ENCODE measurements at regions not wholly inside any gene's neighbourhood (a gene's known extent, or its start where the extent isn't known, plus 50 kb on each side); places are given as distances from the start of the nearest gene placed in this dataset.

DNA sequence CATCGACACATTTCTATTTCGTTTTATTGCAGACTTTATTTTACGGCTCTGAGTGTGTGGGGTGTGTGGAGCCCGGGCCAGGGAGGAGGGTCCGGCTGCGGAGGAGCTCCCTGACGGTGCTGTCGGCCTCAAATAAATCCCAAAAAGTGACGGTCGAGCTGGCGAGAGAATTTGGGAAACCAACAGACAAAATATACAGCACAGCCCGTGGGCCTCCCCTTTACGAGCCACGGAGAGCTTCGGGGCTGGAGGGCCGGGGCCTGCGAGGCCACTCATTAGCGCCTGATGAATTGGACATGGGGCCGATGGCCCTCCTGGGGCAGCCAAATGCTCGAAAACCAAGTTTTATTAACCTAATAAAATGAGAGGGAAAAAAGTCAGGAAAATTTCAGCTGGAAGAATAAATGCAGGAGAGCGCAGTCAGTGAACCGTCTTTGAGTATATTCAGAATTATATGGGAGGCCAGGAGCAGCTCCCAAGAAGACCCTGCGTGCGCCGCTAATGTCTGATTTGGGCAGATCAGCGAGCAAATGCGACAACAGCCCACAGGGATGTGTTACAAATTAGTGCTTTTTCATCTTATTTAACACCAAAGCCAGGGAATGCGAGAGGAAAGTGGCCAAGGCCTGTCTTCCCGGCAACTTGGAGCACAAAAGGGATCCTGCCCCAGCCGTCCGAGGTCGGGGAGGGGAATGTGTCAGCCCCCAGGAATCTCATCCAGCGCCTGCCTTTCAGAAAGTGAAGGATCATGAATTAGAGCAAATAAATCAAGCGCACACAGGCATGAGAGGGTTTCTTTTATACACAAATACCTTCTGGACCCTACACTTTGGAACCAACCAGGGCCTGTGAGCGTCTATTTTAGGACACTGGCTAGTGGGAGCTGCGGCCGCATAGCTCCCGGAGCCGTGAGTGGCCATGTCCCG lies 249.1 kb downstream of the C16orf95 start:
- DNase-seq (ENCODE audit: low spot score): no peak

DNA sequence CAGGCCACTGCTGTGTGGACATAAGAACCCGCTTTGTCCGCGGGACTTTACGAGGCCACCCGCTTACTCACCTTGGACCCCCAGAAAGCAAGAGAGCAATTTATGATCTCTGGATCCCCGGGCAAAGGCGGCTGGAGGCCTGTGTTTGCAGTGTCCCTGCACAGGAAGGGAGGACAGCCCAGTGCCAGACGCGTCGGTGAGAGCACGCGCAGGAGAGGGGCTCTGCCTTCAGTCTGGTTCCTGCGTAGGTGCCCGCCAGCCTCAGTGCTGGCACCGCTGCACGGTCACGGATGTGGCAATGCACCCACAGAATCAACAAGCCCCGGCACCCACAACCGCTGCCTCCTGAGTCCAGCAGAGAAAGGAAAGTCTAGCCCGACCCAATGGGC lies 248.4 kb downstream of the C16orf95 start:
- no peak for DNase-seq (ENCODE audit: low spot score)

DNA sequence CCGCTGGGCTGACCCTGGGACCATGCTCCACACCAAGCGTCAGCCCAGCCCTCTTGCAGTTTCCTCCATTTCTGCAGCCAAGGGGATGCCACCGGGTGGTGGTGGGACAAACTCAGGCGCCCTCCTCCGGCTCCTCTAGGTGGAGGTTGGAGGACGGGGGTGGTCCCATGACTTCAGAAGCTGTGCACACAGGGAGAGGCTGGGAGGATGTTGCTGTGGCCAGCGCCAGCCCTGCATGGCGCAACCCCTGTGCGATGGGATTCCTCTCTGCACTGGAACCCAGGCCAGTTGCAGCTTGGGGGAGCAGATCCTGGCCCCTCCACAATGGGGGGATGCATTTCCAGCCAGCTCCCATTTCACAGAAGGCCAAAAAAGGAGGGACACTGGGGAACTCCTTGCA lies 246.5 kb downstream of the C16orf95 start:
- DNase-seq (ENCODE audit: low spot score): no peak

DNA sequence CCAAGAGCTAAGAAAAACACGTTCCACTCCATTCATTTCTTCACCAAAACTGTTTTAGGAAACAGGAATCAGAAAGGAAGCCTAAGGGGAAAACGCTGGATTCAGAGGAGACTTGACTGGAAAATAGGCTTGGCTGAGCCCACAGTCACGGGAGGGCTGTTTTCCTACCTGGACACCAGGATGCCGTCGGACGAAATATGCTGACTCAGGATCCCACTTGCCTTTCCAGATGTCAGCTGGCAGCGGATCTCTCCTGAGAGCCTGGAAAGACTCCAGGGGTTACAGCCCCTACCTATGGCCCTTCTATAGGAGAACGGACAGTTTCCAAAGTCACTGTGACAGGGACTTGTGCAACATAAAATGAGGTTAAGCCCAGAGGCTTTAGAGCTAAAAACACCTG lies 245.1 kb downstream of the C16orf95 start:
- DNase-seq (ENCODE audit: low spot score): no peak

DNA sequence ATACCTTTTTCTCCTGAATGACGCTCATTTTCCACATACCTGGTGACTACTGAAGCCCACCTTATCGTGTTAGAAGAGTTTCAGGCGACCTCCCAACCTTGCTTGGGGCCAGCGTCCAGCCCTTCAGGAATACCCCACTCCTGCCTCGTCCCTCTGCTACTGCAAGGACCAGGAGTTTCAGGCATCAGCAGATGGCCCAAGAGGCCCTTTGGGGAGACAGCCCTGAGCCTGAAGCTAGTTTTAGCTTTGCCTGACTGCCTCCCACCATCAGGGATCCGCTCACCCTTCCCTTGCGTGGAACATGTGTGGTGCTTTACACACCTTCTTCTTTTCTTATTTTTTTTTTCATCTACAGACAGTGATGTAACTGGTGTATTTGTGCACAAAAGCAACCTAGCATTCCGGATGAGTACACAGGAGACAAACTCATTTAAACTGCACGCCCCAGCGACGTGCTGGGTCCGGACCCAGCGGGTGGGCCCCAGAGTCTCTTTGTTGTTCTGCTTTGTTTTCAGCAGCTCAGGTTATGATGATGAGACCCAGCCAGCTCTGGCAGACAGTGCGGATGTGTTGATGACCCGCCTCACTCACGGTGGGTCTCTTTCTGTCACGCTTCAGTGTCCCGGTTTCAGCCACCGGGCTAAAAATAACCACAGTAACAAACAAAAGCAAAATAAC lies 242.4 kb downstream of the C16orf95 start:
- no peak for DNase-seq (ENCODE audit: low spot score)

DNA sequence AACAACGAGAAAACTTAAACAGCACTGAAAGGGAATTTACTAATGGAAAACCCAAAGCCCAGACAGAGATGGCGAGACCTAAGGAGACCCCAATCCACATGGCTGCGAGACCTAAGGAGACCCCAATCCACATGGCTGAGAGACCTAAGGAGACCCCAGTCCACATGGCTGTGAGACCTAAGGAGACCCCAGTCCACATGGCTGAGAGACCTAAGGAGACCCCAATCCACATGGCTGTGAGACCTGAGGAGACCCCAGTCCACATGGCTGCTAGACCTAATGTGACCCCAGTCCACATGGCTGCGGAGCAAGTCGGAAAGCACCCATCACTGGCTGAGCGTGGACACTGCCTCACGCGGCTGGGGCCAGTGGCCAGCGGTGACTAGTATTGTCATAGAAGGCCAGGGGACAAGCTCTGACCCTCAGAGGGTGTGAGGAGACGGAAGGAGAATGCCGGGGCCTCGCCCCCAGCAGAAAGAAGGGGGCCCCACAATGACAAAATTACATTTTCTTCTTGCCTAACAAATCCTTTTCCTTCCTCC lies 241.8 kb downstream of the C16orf95 start:
- DNase-seq (ENCODE audit: low spot score): no peak

DNA sequence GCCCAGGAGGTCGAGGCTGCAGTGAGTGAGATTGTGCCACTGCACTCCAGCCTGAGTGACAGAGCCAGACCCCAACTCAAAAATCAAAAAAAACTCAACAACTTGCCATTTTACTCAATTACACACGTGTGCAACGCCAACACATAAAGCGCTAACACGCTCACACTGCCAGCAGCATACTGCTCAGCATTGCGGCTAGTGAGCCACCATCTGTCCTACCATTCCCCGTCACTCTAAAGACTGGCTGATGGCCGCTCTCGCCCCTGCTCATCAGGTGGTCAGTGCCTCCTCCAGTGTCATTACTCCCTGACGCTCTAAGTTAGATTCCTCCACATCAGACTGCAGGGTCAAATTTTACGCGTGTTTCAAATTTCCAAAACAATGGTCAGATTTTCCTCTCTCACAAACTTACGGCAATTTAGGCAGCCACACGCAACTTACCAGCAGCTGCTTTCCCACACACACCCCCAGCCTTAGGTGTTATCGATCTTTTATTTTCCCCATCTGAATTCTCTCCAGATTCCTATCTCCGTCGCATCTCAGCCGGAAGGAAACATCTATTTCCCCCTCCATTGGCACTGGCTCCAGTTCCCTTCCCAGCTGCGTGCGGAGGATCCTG lies 240.8 kb downstream of the C16orf95 start:
- DNase-seq (ENCODE audit: low spot score): no peak

DNA sequence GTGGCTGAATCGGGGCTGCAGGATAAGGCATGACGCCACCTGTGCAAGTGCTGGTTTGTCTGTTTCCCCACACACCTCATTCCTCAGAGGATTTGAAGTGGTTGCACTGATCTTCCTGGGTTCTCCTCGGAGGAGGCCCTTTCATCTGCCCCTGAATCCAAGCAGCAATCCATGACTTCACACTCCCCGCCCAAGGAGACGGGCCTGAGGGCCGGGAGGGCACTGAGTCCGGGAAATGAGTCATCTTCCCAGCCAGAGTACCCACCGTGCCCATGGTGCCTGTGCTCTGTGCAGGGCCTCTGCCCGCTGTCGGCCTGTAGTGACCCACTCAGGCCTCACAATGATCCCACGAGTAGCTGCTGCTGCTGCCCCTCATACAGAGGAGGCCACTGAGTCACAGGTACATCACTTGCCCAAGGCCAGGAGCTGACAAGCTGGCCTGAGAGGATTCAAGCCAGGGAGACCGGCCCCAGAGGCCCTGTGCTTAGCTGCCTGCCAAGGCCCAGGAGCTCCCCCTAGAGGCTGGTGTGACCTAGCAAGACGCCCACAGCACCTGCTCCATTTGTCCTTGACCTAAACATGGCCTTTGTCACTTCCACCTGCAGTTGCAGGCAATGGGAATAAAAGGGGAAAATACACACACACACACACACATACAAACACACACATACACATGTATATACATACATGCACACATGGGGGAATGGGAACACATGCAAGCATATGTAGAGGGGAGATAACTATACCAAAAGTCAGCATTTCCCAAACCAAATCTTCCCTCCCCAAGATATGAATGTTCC lies 240.0 kb downstream of the C16orf95 start:
- DNase-seq (ENCODE audit: low spot score): peak; percentile 32

DNA sequence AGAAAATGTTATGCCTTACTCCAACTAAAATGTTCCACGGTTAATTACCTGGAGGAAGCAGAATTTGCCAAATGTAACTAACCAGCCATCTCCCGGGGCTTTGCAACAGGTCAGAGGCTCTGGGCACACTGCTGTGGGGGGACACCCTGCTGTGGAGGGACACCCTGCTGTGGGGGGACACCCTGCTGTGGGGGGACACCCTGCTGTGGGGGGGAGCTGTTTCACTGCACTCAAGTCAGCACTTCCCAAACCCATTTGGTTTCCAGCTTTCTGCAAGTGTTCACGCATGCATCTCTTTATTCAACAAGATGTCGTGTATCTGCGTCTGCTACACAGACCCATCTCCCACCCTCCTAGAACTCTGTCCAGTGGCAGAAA lies 239.5 kb downstream of the C16orf95 start:
- no peak for DNase-seq (ENCODE audit: low spot score)

DNA sequence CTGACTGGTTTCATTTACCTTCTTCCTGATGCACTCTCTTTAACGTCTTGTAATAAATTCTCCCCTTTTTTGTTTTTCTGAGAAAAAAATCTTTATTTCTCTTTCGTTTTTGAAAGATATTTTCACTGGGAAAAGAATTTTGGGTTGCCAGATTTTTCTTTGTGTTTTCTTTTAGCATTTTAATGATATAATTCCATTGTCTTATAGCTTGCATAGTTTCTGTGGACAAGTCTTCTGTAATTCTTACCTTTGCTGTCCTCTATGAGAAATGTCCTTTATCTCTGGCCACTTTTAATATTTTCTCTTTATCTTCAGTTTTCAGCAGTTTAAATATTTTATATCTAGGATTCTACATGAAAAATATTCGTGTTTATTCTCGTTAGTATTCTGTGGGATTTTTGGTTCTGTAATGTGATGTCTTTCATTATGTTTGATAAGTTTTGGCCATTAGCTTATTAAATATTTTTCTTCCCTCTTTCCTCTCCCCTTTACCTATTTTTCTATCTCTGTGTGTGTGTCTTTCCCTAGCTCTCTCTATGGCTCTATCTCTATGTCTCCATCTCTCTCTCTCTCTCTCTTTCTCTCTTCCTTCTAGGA lies 236.5 kb downstream of the C16orf95 start:
- no peak for DNase-seq (ENCODE audit: low spot score)

DNA sequence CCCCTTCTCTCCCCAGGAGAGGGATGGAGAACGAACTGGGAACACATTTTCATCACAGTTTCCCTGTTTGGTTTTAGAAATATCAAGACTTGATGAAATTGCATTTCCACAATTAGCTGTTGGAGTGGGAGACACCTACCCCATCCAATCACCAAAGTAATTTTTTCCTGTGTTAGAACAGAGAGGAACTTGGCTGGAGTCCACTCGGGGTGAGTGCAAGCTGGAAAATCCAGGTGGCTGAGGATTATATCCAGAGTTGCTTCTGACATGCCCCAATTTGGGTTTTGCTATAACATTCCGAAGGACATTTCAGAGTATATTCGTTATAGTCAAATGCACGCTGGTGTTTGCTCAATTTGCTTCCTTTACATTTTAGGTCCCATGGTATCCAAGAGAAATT lies 231.8 kb downstream of the C16orf95 start:
- no peak for DNase-seq (ENCODE audit: low spot score)

DNA sequence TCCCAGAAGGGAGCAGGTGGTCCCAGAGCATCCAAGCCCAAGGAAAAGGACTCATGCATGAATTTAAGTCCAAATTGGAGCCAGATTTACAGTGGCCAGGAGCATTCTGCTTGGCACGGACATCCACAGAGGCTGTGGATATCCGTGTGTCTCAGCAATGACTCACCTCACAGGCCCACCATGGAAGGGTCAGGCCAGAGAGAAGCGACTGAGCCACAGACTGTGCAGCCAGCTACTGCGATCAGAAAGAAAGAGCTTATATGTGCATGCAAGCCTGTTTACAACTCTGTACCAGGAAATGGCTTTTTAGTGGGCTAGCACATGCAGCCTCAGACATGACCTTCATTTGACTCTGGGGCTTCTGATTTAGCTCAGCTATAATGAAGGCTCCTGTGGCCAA lies 231.0 kb downstream of the C16orf95 start:
- no peak for DNase-seq (ENCODE audit: low spot score)

DNA sequence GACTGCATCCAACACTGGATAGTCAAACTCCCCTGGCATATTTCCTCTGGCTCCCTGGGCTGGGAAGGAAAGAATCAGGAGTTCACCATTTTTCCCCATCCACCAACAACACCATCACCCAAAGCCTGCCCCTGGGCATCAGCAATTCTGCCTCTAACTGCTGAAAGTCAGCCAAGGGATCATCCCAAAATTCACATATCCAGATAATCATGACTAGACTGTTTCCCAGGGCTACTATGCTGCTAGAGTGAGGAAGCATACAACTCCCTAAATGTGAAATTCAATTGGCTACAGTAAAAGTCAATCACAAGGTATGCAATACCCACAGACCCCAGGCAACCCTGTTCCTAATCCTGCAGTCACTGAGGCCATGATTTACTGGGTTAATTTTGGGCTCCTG lies 230.6 kb downstream of the C16orf95 start:
- no peak for DNase-seq (ENCODE audit: low spot score)

DNA sequence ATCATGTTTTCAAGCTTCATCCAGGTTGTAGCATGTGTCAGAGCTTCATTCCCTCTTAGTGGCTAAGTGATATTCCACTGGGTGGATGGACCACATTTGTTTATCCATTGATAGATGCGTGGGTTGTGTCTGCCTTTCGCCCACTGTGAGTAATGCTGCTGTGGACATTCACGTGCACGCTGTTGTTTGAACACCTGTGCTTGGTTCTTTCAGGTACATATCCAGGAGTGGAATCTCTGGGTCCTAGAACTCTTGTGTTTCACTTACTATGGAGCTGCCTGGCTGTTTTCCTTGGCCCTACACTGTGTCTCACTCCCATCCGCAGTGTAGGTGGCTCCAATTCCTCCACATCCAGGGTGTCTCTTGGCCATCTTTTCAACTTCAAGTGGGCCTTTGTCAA lies 224.2 kb downstream of the C16orf95 start:
- DNase-seq (ENCODE audit: low spot score): no peak

DNA sequence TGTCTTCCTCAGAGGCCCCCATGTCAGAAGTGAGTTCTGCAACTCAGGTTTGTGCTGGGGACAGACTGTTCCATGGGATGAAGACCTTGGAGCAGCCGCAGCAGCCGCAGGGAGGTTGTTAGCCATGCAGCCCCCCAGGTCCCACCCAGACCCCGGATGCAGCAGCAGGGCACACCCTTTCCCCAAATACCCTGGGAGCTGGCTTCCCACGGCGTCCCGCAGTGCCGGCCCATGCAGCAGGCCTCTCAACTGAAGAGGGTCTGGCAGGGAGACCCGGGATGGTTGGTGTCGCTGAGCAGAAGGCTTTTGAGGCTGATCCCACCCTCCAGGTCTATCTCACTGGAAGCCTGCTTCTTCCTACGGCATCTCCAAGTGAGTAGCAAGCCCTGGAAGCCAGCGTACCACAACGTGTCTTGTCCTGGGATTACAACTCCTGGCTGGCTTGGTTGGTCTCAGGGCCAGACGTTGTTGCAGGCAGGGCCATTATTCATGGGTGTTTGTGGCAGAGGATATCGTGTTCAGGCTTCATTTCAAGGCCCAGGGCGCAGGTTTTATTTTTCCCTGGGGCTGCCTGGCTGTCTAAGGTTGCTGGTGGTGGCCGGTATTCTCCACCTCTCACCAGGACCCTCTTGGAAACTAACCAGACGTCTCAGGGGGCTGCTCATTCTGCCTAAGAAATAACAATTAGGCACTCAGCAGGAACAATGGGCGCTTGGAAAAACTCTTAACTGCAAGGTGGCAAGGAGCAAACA lies 223.2 kb downstream of the C16orf95 start:
- DNase-seq (ENCODE audit: low spot score): no peak

DNA sequence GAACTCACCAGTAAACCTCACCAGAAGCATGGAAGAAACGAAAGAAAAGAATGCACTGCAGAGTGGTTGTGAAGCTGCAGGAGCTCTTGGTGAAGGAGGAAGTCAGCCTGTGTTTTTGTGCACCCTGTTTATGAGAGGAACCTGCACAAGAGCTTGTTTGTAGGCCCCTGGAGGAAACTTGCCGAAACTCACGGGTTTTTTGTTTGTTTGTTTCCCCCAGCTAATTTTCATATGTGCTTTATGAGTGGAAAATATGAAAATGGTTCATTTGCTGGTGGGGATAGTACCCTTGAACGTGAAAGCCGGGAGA lies 222.7 kb downstream of the C16orf95 start:
- no peak for DNase-seq (ENCODE audit: low spot score)

DNA sequence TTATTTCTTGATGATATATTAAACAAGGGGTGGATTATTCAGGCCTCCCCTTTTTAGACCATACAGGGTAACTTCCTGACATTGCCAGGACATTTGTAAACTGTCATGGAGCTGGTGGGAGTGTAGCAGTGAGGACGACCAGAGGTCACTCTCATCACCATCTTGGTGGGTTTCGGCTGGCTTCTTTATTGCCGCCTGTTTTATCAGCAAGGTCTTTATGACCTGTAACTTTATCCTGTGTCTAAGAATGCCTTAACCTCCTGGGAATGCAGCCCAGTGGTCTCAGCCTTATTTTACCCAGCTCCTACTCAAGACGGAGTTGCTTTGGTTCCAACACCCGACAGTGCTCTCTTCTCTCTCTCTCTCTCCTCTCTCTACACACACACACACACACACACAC lies 221.9 kb downstream of the C16orf95 start:
- no peak for DNase-seq (ENCODE audit: low spot score)

DNA sequence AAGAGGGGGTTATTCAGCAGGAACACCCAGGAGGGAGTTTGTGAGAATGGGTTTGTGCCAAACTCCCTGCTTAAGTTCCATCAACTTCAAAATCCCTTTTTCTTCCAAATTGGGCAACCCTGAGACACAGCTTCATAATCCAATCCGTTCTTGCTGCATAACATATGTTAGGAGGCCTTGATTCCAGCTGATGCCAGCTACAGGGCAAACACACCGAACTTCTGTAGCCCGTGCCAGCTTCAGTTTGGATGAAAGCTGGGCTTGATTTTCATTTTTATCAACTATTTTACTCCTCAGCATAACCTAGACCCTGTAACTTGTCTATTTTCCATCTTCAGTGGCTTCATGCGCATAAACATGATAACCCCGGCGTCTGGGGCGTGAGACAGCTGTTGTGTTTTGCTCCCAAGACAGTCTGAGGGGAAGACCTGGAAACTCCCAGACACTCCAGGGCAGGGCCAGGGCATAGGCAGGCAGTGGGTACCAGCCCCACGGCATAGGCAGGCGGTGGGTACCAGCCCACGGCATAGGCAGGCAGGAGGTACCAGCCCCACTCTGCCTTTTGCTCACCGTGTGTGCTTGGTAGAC lies 220.4 kb downstream of the C16orf95 start:
- DNase-seq (ENCODE audit: low spot score): no peak

DNA sequence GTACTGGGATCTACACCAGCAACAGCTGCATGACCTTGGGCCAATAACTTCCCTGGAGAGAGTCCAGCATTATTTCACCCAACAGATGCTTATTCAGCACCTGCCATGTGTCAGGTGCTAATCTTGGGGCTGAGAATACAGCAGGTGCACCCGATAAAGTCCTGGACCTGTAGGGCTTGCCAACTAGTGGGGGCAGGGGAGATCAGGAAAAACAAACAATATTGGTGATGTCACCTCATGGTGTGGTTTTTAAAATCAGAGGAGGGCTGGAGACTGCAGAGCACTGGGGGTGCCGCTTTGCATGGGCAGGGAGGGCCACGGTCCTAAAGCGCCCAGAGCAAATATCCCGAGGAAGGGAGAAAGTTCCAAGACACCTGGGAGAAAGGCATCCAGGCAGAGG lies 218.8 kb downstream of the C16orf95 start:
- DNase-seq (ENCODE audit: low spot score): no peak

DNA sequence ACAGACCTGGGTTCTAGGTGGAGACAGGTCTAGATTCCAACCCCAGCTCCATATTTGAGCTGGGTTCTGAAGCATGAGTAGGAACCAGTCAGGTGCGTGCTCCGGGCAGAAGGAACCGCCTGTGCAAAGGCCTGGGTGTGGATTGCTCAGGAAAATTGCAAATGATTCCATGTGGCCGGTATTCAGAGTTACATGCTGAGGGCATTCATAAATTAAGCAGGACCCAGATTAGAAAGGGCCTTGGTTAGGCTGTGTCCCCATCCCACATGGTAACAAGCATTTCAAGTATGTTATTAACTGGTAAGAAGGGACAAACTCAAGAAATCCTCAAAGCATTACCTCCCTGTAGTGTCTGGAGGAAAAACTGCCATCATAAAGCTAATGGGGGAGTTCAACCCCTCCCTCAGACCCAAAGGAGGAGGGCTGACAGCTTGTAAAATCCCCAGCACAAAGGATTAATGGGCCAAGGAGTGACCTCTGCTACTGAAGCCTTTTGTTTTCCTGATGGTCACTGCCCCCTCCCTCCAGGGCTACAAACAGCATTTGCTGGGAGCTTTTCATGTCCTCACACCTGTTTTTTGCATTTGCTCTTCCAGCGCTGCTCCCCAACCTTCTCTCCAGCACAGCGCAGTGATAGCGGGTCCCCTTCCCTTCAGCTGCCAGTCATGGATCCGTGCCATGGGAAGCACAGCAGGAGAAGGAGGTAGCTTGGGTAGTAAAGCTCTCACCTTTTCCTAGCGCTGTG lies 218.0 kb downstream of the C16orf95 start:
- DNase-seq (ENCODE audit: low spot score): no peak
